ENCODE measurements at regions not wholly inside any gene's neighbourhood (a gene's known extent, or its start where the extent isn't known, plus 50 kb on each side); places are given as distances from the start of the nearest gene placed in this dataset.
"Not testable (repeated sequence)": the region's sequence is repeated elsewhere in the genome, so short reads cannot be mapped to it uniquely, and the experiment has no call there.

DNA sequence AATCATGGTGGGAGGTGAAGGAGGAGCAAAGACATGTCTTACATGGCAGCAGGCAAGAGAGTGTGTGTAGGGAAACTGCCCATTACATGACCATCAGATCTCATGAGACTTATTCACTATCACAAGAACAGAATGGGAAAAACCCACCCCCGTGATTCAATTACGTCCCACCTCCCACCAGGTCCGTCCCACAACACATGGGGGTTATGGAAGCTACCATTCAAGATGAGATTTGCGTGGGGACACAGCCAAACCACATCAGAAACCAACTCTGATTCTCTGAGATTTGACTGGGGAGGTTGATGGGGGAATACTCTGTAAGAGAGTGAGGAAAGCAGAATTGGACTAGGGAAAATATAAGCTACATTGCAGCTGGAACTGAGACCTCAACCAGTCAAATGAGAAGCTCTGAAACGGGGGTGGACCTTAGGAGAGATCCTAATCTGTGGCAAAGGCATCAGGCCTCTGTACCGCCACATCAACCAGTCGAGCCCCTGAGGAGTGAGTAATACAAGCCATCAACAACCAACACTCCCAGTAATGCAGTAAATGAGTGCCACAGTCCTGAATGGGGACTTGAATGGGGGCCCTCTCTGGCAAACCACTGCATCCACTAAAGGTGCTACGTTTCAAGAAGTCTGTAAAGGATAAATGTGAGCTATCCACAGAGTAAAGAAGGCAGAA lies 207.9 kb upstream of the GADL1 start:
- no peaks in the 10 kb centered on the region for H3K4me1 ChIP-seq (ENCODE audit: control insufficient read depth in 1 of 2, insufficient read depth in 2 of 2, low read length in 2 of 2)
- no peaks in the 10 kb centered on the region for H3K9me3 ChIP-seq (ENCODE audit: control insufficient read depth in 1 of 2, low read length in 2 of 2)
- no peaks in the 10 kb centered on the region for H3K27me3 ChIP-seq (ENCODE audit: low read depth, low read length)
- no peak overlapping the region for H3K4me3 ChIP-seq (ENCODE audit: low read depth in 1 of 2, low read length in 2 of 2)
- H3K36me3 ChIP-seq (ENCODE audit: control insufficient read depth in 1 of 2, insufficient read depth in 2 of 2, low read length in 2 of 2), result no peaks in the 10 kb centered on the region
- H3K27ac ChIP-seq (ENCODE audit: low read length), result no peak overlapping the region

GRCh38 chr3:31103181-31103580 lies 208.7 kb upstream of the GADL1 start:
- H3K4me1 ChIP-seq (ENCODE audit: control insufficient read depth in 1 of 2, insufficient read depth in 2 of 2, low read length in 2 of 2), result no peaks in the 10 kb centered on the region
- H3K36me3 ChIP-seq (ENCODE audit: control insufficient read depth in 1 of 2, insufficient read depth in 2 of 2, low read length in 2 of 2), result no peaks in the 10 kb centered on the region
- no peak overlapping the region for H3K4me3 ChIP-seq (ENCODE audit: low read depth in 1 of 2, low read length in 2 of 2)
- H3K27ac ChIP-seq (ENCODE audit: low read length), result no peak overlapping the region
- H3K27me3 ChIP-seq (ENCODE audit: low read depth, low read length), result no peaks in the 10 kb centered on the region
- H3K9me3 ChIP-seq (ENCODE audit: control insufficient read depth in 1 of 2, low read length in 2 of 2), result no peaks in the 10 kb centered on the region

DNA sequence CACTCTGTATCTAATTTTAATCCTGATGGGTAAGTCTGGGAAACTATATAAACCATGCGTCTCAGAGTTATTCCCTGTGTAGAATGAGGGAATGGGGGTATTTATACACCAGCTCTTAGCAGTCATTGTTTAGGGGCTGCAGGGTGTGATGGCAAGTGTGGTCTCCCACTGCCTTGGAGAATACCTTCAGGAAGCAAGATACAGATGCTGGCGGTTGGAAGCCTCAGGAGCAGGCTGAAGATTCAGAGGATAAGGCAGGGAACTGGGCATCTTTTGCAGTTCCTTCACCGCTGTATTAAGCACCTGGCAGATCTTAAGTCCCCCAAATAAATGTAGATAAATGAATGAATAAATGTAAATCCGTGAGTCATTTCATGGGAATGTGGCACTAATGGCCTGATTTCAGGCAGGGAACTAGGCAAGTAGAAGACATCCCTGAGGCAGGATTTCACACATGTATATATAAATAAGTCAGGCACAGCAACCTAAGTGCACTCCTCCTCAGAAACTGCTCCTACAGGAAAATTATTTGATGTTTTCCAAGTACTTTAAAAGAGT lies 209.2 kb upstream of the GADL1 start:
- Histone ChIP-seq H3K4me1 (ENCODE audit: control insufficient read depth in 1 of 2, insufficient read depth in 2 of 2, low read length in 2 of 2) (no peaks in the 10 kb centered on the region), H3K36me3 (ENCODE audit: control insufficient read depth in 1 of 2, insufficient read depth in 2 of 2, low read length in 2 of 2) (no peaks in the 10 kb centered on the region), H3K27me3 (ENCODE audit: low read depth, low read length) (no peaks in the 10 kb centered on the region), H3K9me3 (ENCODE audit: control insufficient read depth in 1 of 2, low read length in 2 of 2) (no peaks in the 10 kb centered on the region), H3K4me3 (ENCODE audit: low read depth in 1 of 2, low read length in 2 of 2) (no peak overlapping the region), H3K27ac (ENCODE audit: low read length) (no peak overlapping the region)

GRCh38 chr3:31105011-31105410 lies 210.6 kb upstream of the GADL1 start:
- Histone ChIP-seq H3K27me3 (ENCODE audit: low read depth, low read length) (no peaks in the 10 kb centered on the region), H3K4me1 (ENCODE audit: control insufficient read depth in 1 of 2, insufficient read depth in 2 of 2, low read length in 2 of 2) (no peaks in the 10 kb centered on the region), H3K9me3 (ENCODE audit: control insufficient read depth in 1 of 2, low read length in 2 of 2) (no peaks in the 10 kb centered on the region)

GRCh38 chr3:31105438-31106077 lies 211.1 kb upstream of the GADL1 start:
- Histone ChIP-seq H3K27me3 (ENCODE audit: low read depth, low read length) (no peaks in the 10 kb centered on the region), H3K4me1 (ENCODE audit: control insufficient read depth in 1 of 2, insufficient read depth in 2 of 2, low read length in 2 of 2) (no peaks in the 10 kb centered on the region), H3K9me3 (ENCODE audit: control insufficient read depth in 1 of 2, low read length in 2 of 2) (no peaks in the 10 kb centered on the region), H3K4me3 (ENCODE audit: low read depth in 1 of 2, low read length in 2 of 2) (no peak overlapping the region), H3K27ac (ENCODE audit: low read length) (no peak overlapping the region), H3K36me3 (ENCODE audit: control insufficient read depth in 1 of 2, insufficient read depth in 2 of 2, low read length in 2 of 2) (no peaks in the 10 kb centered on the region)

More at GRCh38 chr3:31105011-31105410, 210.6 kb upstream of the GADL1 start:
- H3K27ac ChIP-seq (ENCODE audit: low read length), result no peak overlapping the region
- no peaks in the 10 kb centered on the region for H3K36me3 ChIP-seq (ENCODE audit: control insufficient read depth in 1 of 2, insufficient read depth in 2 of 2, low read length in 2 of 2)
- no peak overlapping the region for H3K4me3 ChIP-seq (ENCODE audit: low read depth in 1 of 2, low read length in 2 of 2)

- Histone ChIP-seq H3K27ac (ENCODE audit: low read length) (no peak overlapping the region), H3K9me3 (ENCODE audit: control insufficient read depth in 1 of 2, low read length in 2 of 2) (no peaks in the 10 kb centered on the region), H3K36me3 (ENCODE audit: control insufficient read depth in 1 of 2, insufficient read depth in 2 of 2, low read length in 2 of 2) (no peaks in the 10 kb centered on the region), H3K4me1 (ENCODE audit: control insufficient read depth in 1 of 2, insufficient read depth in 2 of 2, low read length in 2 of 2) (no peaks in the 10 kb centered on the region), H3K27me3 (ENCODE audit: low read depth, low read length) (no peaks in the 10 kb centered on the region), H3K4me3 (ENCODE audit: low read depth in 1 of 2, low read length in 2 of 2) (no peak overlapping the region)
These were observed 211.7 kb upstream of the GADL1 start for GRCh38 chr3:31106204-31106603.

GRCh38 chr3:31106912-31107311 lies 212.5 kb upstream of the GADL1 start:
- no peak overlapping the region for H3K4me3 ChIP-seq (ENCODE audit: low read depth in 1 of 2, low read length in 2 of 2)
- no peak overlapping the region for H3K27ac ChIP-seq (ENCODE audit: low read length)
- H3K4me1 ChIP-seq (ENCODE audit: control insufficient read depth in 1 of 2, insufficient read depth in 2 of 2, low read length in 2 of 2), result no peaks in the 10 kb centered on the region
- no peaks in the 10 kb centered on the region for H3K36me3 ChIP-seq (ENCODE audit: control insufficient read depth in 1 of 2, insufficient read depth in 2 of 2, low read length in 2 of 2)
- H3K27me3 ChIP-seq (ENCODE audit: low read depth, low read length), result no peaks in the 10 kb centered on the region
- no peaks in the 10 kb centered on the region for H3K9me3 ChIP-seq (ENCODE audit: control insufficient read depth in 1 of 2, low read length in 2 of 2)

DNA sequence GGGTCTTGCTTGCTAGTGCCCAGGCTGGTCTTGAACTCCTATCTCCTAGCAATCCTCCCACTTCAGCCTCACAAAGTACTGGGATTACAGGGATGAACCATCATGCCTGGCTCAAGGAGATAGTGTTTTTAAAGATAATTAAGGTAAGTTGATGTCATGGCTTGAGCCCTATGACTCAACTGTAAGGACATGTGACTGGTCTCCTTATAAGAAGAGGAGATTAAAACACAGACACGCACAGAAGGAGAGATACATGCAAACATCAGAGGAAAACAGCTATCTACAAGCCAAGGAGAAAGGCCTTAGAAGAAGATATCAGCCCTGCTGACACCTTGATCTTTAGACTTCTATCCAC lies 220.4 kb upstream of the GADL1 start:
- Histone ChIP-seq H3K27ac (ENCODE audit: low read length) (no peak overlapping the region), H3K9me3 (ENCODE audit: control insufficient read depth in 1 of 2, low read length in 2 of 2) (no peaks in the 10 kb centered on the region), H3K4me3 (ENCODE audit: low read depth in 1 of 2, low read length in 2 of 2) (no peak overlapping the region), H3K4me1 (ENCODE audit: control insufficient read depth in 1 of 2, insufficient read depth in 2 of 2, low read length in 2 of 2) (no peaks in the 10 kb centered on the region), H3K27me3 (ENCODE audit: low read depth, low read length) (no peaks in the 10 kb centered on the region), H3K36me3 (ENCODE audit: control insufficient read depth in 1 of 2, insufficient read depth in 2 of 2, low read length in 2 of 2) (no peaks in the 10 kb centered on the region)

- not testable (repeated sequence) for H3K36me3 ChIP-seq (ENCODE audit: control insufficient read depth in 1 of 2, insufficient read depth in 2 of 2, low read length in 2 of 2); H3K4me1 ChIP-seq (ENCODE audit: control insufficient read depth in 1 of 2, insufficient read depth in 2 of 2, low read length in 2 of 2); H3K27ac ChIP-seq (ENCODE audit: low read length); H3K27me3 ChIP-seq (ENCODE audit: low read depth, low read length); H3K9me3 ChIP-seq (ENCODE audit: control insufficient read depth in 1 of 2, low read length in 2 of 2); H3K4me3 ChIP-seq (ENCODE audit: low read depth in 1 of 2, low read length in 2 of 2)
These were observed 221.1 kb upstream of the GADL1 start for GRCh38 chr3:31115531-31115930.

DNA sequence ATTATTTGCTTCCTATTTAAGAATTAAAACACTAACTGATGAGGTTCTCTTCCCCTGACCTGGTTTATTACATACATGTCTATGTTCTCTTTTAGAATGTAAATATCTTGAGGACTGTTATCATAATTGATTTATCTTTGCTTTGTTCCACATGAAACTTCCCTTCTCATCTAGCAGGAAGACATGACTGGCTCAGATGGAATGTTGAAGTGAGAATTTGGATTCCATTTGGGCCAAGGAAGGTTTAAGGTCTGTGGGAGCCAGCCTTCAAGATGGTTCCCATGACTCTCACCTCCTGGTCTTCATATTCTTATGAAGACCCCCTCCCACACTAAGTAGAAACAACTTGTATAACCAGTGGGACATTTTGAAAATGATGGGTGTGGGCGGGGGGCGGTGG lies 222.2 kb upstream of the GADL1 start:
- Histone ChIP-seq H3K4me3 (ENCODE audit: low read depth in 1 of 2, low read length in 2 of 2) (no peak overlapping the region), H3K9me3 (ENCODE audit: control insufficient read depth in 1 of 2, low read length in 2 of 2) (no peaks in the 10 kb centered on the region), H3K36me3 (ENCODE audit: control insufficient read depth in 1 of 2, insufficient read depth in 2 of 2, low read length in 2 of 2) (no peaks in the 10 kb centered on the region), H3K27ac (ENCODE audit: low read length) (no peak overlapping the region), H3K4me1 (ENCODE audit: control insufficient read depth in 1 of 2, insufficient read depth in 2 of 2, low read length in 2 of 2) (no peaks in the 10 kb centered on the region), H3K27me3 (ENCODE audit: low read depth, low read length) (no peaks in the 10 kb centered on the region)

DNA sequence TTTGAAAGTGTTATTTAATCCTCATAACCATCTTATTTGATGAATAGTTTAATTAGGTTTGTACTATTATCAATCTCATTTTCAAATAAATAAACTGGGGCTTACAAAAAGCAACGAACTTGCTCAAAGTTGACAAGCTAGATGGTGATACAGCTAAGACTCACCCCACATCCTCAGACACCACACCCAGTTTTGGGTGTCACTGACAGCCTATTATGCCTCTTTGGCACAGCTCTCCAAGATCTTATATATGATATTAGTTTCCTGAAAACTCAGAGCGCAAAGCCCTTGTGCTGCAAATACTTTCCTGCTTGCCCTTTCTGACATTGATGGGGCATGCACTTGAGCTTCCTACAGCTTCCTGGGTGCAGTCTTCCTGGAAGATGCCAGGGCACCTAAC lies 223.4 kb upstream of the GADL1 start:
- Histone ChIP-seq H3K36me3 (ENCODE audit: control insufficient read depth in 1 of 2, insufficient read depth in 2 of 2, low read length in 2 of 2) (no peaks in the 10 kb centered on the region), H3K27ac (ENCODE audit: low read length) (no peak overlapping the region), H3K4me3 (ENCODE audit: low read depth in 1 of 2, low read length in 2 of 2) (no peak overlapping the region), H3K4me1 (ENCODE audit: control insufficient read depth in 1 of 2, insufficient read depth in 2 of 2, low read length in 2 of 2) (no peaks in the 10 kb centered on the region), H3K9me3 (ENCODE audit: control insufficient read depth in 1 of 2, low read length in 2 of 2) (no peaks in the 10 kb centered on the region), H3K27me3 (ENCODE audit: low read depth, low read length) (no peaks in the 10 kb centered on the region)

- H3K27ac ChIP-seq (ENCODE audit: low read length), result no peak overlapping the region
- peaks cover 0 to 10% of the 10 kb centered on the region in 2 donors for H3K9me3 ChIP-seq (ENCODE audit: control insufficient read depth in 1 of 2, low read length in 2 of 2)
- H3K4me3 ChIP-seq (ENCODE audit: low read depth in 1 of 2, low read length in 2 of 2), result no peak overlapping the region
- no peaks in the 10 kb centered on the region for H3K36me3 ChIP-seq (ENCODE audit: control insufficient read depth in 1 of 2, insufficient read depth in 2 of 2, low read length in 2 of 2)
- no peaks in the 10 kb centered on the region for H3K4me1 ChIP-seq (ENCODE audit: control insufficient read depth in 1 of 2, insufficient read depth in 2 of 2, low read length in 2 of 2)
- H3K27me3 ChIP-seq (ENCODE audit: low read depth, low read length), result no peaks in the 10 kb centered on the region
These were observed 229.9 kb upstream of the GADL1 start for GRCh38 chr3:31124373-31124772.

Data from muscle layer of duodenum (tissue), 2 donors.